Tibial artery (tissue), 4 donors: ENCODE measurements at regions not wholly inside any gene's neighbourhood (a gene's known extent, or its start where the extent isn't known, plus 50 kb on each side); places are given as distances from the start of the nearest gene placed in this dataset.

ENCODE experiments used
- DNase-seq, 2 donors: peaks; one replicate each; pipeline ENCODE4 v3.0.0-alpha.2; 2019
- H3K27ac ChIP-seq, 2 donors: fragments of 200-600 bp; sonication (generic) in 1 of 2; 1 replicate in 1 of 2; 2 replicates in 1 of 2; pipeline ENCODE4 v1.5.1; 2018 to 2019; ENCODE audit warnings: mild to moderate bottlenecking in 1 of 2
- H3K27me3 ChIP-seq, 2 donors: fragments of 200-600 bp; sonication (generic) in 1 of 2; one replicate each; pipeline versions ENCODE4 v1.5.1 to v1.6.0; 2016 to 2019
- H3K36me3 ChIP-seq, 3 donors: fragments of 200-600 bp; sonication (generic) in 2 of 3; one replicate each; pipeline ENCODE4 v1.5.1; 2016 to 2019; ENCODE audit warnings: mild to moderate bottlenecking in 2 of 3
- H3K4me1 ChIP-seq, 4 donors: fragments of 200-600 bp; sonication (generic) in 2 of 4; 1 replicate in 3 of 4; 2 replicates in 1 of 4; pipeline ENCODE4 v1.5.1; 2016 to 2019
- H3K4me3 ChIP-seq, 2 donors: fragments of 200-600 bp; sonication (generic) in 1 of 2; 1 replicate in 1 of 2; 2 replicates in 1 of 2; pipeline ENCODE4 v1.5.1; 2018 to 2019; ENCODE audit warnings: mild to moderate bottlenecking in 2 of 2
- H3K9me3 ChIP-seq, 3 donors: fragments of 200-600 bp; sonication (generic) in 1 of 3; one replicate each; pipeline ENCODE4 v1.5.1; 2016 to 2019
- intact Hi-C: fragments of 100-400 bp; cut with DNase I; formaldehyde crosslinking; loops from one replicate; pipeline ENCODE4 v1.15.0; 2023; ENCODE audit warnings: low total_unique reads
- TF ChIP-seq, protein P1 (sequence below), 2 experiments: fragments of 200-600 bp in 1 of 2; fragments of 450-650 bp in 1 of 2; IDR thresholded peaks; one replicate each; pipeline ENCODE4 v1.5.1; 2017 to 2019; ENCODE audit warnings: antibody characterized with exemption in 2 of 2, mild to moderate bottlenecking in 1 of 2, moderate library complexity in 1 of 2

DNA sequence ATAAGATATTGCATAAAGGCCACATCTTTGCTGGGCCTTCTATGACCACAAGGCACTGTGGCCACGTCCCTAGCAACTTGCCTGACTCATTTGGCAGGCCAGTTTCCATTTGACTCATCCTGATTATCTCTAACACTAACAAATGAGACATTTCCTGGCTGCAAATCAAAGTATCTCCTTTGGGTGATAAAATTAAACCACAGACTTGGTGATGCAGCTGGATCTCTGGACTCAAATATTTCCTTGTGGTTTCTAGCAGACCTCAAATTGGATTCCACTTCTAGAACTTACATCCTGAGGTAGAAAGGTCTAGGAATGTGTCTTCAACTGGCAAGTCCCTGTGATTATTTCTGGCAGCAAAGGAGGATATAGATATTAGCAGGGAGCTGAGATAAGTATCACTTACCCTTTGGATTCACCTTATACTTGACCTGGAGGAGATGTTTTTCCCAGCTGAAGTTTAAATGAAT lies 167.9 kb upstream of the NXPH2 start:
- peak; percentile 61 to 68 for DNase-seq
- Histone ChIP-seq H3K9me3 (no peaks in the 10 kb centered on the region), H3K4me3 (no peak overlapping the region), H3K27me3 (no peaks in the 10 kb centered on the region), H3K4me1 (no peaks in the 10 kb centered on the region), H3K36me3 (no peaks in the 10 kb centered on the region), H3K27ac (no peak overlapping the region)
- TF ChIP-seq, protein P1, sequence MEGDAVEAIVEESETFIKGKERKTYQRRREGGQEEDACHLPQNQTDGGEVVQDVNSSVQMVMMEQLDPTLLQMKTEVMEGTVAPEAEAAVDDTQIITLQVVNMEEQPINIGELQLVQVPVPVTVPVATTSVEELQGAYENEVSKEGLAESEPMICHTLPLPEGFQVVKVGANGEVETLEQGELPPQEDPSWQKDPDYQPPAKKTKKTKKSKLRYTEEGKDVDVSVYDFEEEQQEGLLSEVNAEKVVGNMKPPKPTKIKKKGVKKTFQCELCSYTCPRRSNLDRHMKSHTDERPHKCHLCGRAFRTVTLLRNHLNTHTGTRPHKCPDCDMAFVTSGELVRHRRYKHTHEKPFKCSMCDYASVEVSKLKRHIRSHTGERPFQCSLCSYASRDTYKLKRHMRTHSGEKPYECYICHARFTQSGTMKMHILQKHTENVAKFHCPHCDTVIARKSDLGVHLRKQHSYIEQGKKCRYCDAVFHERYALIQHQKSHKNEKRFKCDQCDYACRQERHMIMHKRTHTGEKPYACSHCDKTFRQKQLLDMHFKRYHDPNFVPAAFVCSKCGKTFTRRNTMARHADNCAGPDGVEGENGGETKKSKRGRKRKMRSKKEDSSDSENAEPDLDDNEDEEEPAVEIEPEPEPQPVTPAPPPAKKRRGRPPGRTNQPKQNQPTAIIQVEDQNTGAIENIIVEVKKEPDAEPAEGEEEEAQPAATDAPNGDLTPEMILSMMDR (IDR thresholded peaks at IDR 0.05), result no peak
- intact Hi-C loops, result no loop called here

DNA sequence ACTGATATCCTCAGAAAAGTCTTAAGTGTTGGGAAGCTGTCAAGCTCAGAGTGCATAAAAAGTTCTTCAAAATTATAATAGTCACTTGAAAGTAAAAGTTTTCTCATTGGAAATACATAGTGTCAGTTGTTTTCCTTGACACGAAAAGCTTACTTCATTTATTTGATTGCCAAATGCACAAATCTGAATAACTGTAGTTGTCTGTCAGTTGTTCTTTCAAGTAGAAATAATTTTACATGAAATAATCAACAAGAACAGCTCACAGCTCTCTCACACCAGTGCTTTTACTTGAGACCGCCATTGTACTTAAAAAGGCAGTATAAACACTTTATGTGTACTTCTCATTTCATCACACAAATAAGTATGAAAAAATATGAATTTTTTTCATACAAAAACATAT lies 163.3 kb upstream of the NXPH2 start:
- intact Hi-C loops, result no loop called here
- Histone ChIP-seq H3K4me3 (no peak overlapping the region), H3K27ac (no peak overlapping the region), H3K4me1 (no peaks in the 10 kb centered on the region), H3K27me3 (no peaks in the 10 kb centered on the region), H3K36me3 (no peaks in the 10 kb centered on the region), H3K9me3 (no peaks in the 10 kb centered on the region)
- DNase-seq, result no peak
- TF ChIP-seq, protein P1 (IDR thresholded peaks at IDR 0.05), result no peak

DNA sequence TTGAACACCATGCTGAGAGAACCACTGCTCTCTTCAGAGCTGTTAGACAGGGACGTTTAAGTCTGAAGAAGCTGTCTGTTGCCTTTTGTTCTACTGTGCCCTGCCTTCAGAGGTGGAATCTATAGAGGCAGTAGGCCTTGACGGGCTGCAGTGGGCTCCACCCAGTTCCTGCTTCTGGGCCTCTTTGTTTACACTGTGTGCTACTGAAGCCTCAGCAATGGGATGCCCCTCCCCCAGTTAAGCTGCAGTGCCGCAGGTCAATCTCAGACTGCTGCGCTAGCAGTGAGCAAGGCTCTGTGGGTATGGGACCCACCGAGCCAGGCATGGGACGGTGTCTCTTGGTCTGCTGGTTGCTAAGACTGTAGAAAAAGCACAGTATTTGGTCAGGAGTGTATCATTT lies 162.3 kb upstream of the NXPH2 start:
- TF ChIP-seq, protein P1 (IDR thresholded peaks at IDR 0.05), result no peak
- intact Hi-C loops, result no loop called here

DNA sequence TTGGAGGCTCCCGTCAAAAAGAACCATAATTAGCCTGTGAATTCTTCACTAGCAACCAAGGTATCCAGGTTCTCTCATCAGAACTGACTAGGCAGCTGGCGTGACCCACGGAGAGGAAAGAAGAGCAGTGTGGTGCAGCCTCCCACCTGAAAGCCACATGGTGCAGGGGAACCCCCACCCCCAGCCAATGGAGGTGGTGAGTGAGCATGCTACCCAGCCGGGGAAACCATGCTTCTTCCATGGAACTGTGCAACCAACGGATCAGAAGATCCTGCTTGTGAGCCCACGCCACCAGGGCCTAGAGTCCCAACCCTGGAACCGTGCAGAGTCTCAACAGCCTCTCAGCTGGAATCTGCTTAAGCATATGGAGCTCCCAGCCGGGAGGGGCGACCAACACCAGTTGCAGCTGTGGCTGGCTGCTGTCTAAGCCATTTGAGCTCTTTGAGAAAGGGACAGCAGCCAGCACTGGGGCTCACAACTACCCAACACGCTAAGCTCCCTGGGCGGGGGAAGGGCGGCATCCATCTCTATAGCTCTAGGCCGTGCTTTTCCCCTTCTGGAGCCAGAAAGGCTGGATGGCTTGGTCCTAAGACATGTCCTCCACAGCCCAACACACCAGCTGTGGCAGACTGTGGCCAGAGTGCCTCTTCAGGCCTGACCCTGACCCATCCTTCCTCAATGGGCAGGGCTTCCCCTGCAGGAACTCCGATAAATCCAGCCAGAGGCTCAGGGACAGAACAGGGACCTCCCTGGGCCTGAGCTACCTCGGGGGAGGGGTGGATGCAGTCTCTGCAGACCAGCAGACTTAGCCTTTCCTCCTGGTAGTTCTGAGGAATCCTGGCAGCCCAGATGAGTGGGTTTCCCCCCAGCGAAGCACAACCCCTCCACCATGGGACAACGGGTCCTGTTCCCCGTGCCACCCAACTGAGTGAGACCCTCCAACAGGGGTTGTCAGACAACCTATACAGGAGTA lies 151.4 kb upstream of the NXPH2 start:
- H3K36me3 ChIP-seq, result no peaks in the 10 kb centered on the region
- H3K27me3 ChIP-seq, result no peaks in the 10 kb centered on the region
- H3K9me3 ChIP-seq, result no peaks in the 10 kb centered on the region
- intact Hi-C loops, result no loop called here
- H3K4me1 ChIP-seq, result no peaks in the 10 kb centered on the region
- H3K4me3 ChIP-seq, result no peak overlapping the region
- no peak overlapping the region for H3K27ac ChIP-seq
- TF ChIP-seq, protein P1 (IDR thresholded peaks at IDR 0.05), result no peak
- DNase-seq, result no peak

More for the DNA sequence above, 162.3 kb upstream of the NXPH2 start:
- Histone ChIP-seq H3K9me3 (no peaks in the 10 kb centered on the region), H3K27ac (no peak overlapping the region), H3K4me1 (no peaks in the 10 kb centered on the region), H3K36me3 (no peaks in the 10 kb centered on the region), H3K4me3 (no peak overlapping the region), H3K27me3 (no peaks in the 10 kb centered on the region)
- no peak for DNase-seq

DNA sequence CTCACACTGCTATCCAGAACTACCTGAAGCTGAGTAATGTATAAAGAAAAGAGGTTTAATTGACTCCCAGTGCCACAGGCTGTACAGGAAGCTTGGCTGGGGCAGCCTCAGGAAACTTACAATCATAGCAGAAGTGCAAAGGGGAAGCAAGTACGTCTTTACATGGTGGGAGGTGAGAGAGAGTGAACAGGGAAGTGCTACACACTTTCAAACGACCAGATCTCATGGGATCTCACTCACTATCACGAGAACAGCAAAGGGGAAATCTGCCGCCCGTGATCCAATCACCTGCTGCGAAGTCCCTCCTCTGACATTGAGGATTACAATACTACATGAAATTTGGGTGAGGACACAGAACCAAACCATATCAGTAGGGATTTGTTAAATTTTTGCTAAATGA lies 150.4 kb upstream of the NXPH2 start:
- TF ChIP-seq, protein P1 (IDR thresholded peaks at IDR 0.05), result no peak
- H3K9me3 ChIP-seq, result no peaks in the 10 kb centered on the region
- H3K4me1 ChIP-seq, result no peaks in the 10 kb centered on the region
- intact Hi-C loops, result no loop called here
- no peak overlapping the region for H3K4me3 ChIP-seq
- no peaks in the 10 kb centered on the region for H3K36me3 ChIP-seq
- no peak overlapping the region for H3K27ac ChIP-seq
- no peaks in the 10 kb centered on the region for H3K27me3 ChIP-seq
- no peak for DNase-seq
